ENCODE measurements at regions not wholly inside any gene's neighbourhood (a gene's known extent, or its start where the extent isn't known, plus 50 kb on each side); places are given as distances from the start of the nearest gene placed in this dataset.
"Not testable (repeated sequence)": the region's sequence is repeated elsewhere in the genome, so short reads cannot be mapped to it uniquely, and the experiment has no call there.

DNA sequence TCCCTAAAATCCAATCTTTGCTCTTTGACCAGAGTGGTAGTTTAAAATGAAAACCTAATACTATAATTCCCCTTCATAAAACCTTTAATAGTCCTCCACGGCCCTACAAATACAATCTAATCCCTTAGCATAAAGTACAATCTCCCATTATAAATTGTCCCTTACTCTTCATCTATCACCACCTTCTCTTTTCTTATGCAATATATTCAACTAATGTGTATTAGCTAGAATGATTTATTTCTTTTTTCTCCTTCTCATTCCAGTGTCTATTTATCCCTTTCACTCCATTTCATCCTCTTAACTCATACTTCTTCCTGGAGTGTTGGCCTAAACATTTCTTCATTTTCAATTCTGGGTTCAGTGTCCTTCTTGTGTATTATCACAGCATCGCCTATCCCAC, 872.1 kb upstream of the PCDH20 start:
- no peak for DNase-seq

DNA sequence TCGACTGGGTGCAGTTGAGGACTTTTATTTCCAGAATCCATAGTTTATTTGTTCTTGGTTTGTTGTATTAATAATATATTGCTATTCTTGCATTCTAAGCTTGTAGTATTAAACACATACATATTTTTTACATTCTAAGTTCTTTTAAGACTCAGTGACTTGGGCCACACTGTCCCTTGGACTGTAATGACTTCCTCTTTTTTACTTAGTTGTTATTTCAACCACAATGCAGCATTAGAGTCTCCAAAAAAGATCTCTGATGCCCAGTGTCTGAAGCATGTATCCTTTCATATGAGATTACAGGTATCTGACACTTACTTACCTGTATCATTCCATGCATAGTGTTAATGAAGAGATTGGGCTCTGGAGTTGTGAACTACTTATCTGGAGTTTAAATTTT, 864.9 kb upstream of the PCDH20 start:
- no peak for DNase-seq

DNA sequence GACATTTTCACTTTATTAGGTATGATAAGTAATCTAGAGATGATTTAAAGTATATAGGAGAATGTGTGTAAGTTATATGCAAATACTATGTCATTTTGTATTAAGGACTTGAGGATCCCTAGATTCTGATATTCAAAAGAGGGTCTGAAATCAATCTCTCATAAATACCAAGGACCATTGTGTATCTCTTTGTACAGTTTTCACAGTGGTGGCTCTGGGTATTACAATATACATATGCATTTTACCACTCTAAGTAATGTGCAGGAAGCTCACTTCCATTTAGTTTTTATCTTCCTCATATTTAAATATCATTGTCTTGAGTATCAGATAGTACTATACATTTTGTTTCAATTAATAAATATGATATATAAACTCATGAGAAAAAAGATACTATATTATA, 862.6 kb upstream of the PCDH20 start:
- DNase-seq, result no peak

DNA sequence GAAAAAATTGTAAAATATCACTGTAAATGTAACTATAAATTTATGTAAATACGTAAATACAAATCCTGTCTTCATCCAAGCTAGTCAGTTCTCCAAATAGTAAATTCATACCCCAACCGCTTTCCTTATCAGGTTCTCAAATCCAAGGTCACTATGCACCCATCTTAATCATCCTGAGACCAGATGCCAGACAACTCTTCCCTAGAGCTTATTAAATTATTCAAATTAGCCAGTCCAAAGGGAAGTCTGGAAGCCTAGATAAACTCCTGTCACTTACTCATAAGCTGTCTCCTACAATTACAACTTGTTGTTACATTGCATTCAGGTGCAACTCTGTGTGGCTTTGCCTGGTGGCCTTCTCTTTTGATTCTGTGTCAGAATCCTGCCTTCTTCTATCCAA, 836.1 kb upstream of the PCDH20 start:
- no peak for DNase-seq

DNA sequence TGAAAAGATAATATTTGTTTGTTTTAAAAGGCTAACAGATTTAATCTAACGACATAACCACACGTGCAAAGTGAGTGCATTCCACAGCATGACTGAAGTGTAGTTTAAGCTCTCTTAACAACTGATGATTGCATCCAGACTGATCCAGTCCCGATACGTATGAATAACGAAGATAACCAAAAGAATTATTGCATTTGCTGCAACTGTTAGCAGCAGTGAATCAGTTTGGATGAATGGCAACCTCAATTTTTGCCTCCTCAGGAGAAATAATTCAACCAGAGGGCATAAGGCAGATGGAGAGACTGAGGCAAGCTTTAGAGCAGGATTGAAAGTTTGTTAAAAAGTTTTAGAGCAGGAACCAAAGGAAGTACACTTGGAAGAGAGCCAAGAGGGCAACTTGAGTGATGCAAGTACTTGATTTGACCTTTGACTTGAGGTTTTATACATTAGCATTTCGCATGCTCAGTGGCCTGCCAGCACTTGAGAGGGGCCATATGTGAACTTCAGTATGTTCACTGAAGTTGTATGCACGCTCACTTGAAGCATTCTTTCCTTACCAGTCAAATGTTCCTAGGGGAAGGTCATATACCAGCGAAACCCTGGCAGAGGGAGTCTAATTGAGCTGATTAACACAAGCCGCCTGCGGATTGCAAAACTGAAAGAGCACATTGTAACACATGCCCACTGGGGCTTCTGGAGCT, 835.0 kb upstream of the PCDH20 start:
- DNase-seq, result no peak

DNA sequence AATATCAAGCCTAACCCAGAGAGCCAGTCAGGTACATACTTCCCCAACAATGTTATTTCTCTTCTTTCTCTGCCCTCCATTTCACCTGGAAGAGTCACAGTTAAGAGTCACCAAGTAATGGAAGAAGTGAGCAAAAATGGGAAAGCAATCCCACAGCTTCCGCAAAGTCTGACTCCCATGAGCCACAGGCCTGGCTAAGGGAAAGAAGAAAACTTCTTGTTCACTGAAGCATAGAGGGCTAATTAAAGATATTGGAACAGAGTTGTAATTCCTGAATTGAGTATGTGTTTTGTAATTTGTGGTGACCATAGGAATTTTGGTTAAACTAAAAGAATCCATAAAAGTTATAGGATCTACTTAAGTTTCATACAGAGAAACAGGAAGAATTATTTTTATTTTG, 830.9 kb upstream of the PCDH20 start:
- peak; percentile 32 for DNase-seq

DNA sequence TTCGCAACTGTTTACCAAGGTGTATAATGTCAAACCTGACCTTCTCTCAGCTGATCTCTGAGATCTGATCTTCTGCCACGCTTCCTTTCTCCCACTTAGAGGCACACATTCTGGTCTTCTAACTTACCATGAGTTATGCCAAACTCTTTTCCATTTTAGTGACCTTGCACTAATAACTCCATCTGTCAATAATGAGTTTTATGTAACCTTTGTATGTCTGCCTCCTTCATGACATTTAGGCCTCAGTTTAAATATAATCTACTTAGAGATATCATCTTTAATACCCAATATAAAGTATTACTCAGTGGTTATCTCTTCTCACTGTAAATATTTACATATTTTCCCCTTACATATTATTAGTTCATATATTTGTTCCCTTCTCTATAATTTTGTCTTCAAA, 827.5 kb upstream of the PCDH20 start:
- no peak for DNase-seq

DNA sequence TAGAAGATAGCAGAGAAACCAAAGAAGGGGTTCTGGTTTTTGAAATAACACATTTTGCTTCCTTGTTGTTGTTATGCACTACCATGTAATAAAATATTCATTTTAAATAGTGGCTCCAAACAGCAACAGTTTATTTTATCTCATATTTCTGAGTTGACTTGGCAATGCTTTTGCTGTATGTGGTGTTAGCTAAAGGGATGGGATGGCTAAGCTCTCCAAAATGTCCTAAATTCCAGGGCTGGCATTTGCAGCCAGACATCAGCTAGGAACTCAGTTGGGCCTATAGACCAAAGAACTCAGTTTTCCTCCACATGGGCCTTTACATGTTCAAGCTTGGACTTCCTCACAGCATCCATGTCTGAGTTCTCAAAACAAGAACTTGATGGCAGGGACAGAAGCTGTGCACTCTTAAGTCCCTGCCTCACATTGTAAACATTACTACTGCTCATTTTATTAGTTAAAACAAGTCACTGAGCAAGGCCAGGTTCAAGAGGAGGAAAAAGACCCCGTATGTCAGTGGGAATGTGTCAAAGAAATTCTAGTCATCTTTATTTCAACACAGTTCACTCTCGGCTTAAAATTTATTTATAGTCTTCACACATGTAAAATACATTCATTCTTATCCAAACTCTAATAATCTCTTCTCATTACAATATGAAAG, 819.3 kb upstream of the PCDH20 start:
- no peak for DNase-seq

DNA sequence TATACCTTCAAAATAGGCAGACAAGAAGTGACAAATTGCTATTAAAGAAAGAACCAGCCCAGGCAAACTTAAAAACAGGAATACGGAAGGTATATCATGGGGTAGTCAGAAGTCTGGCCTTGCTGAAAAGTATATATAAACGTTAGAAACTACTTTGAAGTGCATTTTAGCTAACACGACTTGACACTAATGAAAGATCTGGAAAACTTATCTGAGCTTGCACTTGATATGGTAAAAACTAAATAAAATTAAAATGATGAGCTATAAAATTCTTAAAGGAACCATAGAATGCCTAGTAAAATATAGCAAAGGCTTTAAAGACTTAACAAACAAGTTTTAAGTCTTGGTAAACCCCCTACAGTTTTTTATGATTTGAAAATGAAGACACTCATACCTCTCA, 795.3 kb upstream of the PCDH20 start:
- DNase-seq, result no peak

DNA sequence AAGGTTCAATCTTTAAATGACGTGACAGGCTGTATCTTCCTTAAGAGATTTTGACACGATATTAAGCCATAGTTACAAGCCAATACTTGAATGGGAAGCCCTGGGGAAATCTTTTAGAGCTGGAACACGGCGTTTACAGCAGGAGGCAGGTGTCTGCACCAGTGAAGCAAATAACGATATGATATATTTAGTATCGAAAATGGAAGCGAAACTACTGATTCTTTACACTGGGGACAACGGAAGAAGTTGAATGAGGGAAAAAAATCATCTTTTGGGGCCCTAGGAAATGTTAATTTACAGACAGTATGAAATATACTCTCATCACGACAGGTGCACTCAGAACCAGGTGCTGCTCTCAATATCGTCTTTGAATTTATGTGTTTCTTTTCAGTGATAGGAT, 793.9 kb upstream of the PCDH20 start:
- DNase-seq, result no peak

DNA sequence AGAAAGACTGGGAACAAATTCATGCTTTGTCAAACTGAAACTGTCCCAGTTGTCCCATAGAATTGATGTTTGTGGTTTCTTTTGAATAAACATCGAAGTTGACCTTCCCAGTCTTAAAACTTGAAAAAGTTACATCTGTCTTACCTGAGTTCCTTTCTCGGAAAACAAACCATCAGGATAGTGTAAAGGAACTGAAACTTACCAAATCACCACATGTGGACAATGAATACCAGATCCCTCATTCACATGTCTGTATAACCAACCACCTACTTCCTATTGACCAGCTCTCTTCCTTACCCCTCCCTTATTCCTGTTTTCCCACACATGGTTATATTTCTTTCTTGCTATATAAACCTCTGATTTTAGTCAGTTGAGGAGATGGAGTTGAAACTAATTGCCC, 791.7 kb upstream of the PCDH20 start:
- DNase-seq, result no peak

DNA sequence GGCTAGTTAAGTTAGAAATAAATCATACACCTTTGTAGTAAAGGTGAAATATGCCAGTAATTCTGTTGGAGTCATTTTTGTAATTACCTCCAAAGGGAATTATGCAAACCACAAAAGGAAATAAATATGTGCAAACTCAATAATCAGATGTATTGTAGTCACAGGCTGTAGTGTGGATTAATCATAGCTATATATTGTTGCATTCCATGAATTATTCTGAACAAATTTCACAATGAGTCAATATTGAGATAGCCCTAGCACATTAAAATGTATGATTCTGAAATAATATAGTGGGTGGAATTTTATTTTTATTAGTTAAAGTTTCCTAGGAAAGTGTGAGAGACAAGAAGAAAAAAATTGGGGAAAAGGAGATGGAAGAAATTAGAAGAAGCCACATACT, 790.5 kb upstream of the PCDH20 start:
- DNase-seq, result no peak

DNA sequence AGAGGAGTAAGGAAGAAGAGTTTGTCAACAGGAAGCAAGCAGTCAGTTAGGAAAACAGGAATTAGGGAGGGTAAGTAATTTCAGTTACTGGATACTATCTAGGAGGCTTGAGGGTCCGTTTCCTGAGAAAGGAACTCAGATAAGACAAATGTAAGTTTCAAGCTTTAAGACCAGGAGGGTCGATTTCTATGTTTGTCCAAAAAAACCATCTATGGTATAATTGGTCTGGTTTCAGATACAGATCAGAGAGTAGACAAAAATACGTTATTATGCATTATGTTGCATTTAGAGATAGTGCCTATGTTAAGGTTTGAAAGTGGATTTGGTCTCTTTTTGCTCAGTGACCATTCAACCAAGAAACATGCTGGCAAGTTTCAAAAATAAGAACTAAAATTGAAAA, 789.6 kb upstream of the PCDH20 start:
- no peak for DNase-seq

DNA sequence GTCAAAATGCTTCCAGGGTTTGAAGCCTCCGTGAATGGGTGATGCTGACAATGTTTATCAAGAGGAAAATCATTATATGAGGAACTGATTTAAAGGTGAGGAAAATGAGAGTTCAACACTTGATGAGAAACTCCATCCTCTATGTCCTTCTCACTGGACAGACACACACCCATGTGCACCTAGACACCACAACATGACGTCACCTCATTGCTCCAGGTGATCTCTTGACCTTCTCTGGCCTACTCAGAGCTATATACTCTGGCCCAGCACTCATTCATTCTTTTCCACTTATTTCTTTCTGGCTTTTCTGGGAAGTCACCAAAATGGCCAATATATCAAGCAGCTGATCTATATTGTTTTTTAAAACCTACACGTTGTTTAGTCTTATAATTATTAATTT, 778.7 kb upstream of the PCDH20 start:
- no peak for DNase-seq

DNA sequence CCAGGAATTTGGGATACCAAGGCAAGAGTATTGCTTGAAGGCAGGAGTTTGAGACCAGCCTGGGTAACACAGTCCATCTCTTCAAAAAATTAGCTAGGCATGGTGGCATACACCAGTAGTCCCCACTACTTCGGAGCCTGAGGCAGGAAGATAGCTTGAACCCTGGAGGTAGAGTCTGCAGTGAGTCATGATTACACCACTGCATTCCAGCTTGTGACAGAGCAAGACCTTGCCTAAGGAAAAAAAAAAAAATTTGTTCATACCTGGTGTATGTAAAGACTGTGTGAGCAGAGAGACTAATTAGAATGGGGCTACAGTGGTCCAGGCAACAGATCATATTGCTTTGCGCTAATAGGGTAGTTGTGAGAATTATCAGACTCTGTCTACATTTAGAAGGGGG, 778.3 kb upstream of the PCDH20 start:
- no peak for DNase-seq

DNA sequence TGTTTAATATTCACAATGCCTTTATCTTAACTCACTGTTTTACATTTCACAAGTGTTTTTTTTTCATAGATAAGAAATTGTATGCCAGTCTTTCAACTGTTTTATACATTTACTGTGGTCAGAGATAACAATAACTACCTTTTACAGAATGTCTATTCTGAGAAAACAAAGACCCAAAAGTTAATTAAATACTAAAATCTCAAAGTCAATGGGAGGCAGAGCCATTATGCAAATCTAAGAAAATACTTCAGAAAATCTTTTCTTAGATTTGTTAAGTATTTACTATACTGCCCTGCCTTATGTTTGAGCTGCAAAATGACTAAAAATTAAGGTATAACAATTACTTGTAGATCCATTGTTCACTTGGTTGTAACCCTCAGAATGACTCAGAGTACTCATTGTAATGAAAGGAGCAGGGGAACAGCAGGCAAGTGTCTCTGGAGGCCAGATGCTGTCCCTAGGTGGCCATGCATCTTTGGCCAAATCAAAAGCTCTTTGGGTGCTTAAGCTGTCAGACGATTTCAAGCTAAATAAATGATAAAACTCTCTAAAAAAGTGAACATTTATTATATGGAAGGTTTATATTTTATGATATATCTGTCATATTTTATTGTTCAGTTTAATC, 770.1 kb upstream of the PCDH20 start:
- no peak for DNase-seq

DNA sequence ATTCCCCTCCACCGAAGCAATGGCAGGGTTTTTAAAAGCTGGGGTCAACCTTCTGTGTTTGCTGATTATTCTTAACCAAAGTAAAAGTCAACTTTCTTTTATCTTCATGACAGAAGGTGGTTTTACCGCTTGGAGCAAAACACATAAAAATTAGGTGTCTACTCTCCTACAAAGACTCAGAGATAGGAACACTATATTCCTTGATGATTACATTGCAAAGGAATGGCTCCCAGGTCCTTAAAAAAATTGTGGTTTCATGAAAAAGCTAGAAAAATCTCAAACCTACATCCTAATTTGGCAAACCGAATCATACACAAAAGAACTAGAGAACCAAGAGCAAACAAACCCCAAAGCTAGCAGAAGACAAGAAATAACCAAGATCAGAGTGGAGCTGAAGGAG, 760.4 kb upstream of the PCDH20 start:
- DNase-seq, result no peak

DNA sequence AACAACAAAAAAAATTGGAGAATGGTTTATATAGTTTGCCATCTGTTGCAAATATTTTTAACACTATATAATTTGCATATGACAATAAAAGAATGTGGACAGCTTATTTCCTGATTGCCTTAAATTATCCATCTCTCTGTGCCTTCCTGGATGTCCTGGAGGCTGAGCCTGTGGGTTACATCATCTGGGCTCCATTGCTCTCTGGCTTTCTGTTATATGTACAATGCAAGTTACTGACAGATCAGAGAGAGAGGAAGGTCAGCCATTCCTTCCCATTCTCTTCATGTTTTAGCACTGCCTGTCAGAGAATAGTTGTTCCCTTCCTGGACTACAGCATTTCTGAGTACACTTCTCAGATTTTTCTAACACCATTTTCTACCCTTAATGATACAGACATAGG, 758.3 kb upstream of the PCDH20 start:
- no peak for DNase-seq

DNA sequence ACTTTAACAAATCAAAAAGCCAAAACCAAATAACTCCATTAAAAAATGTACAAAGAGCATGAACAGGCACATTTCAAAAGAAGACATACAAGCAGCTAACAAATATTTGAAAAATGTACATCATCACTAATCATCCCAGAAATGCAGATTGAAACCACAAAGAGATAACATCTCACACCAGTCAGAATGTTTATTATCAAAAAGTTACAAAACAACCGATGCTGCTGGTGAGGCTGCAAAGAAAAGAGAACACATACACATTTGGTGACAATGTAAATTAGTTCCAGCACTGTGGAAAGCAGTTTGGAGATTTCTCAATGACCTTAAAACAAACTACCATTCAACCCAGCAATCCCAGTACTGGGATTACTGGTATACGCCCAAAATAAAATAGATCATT, 756.0 kb upstream of the PCDH20 start:
- DNase-seq, result no peak

DNA sequence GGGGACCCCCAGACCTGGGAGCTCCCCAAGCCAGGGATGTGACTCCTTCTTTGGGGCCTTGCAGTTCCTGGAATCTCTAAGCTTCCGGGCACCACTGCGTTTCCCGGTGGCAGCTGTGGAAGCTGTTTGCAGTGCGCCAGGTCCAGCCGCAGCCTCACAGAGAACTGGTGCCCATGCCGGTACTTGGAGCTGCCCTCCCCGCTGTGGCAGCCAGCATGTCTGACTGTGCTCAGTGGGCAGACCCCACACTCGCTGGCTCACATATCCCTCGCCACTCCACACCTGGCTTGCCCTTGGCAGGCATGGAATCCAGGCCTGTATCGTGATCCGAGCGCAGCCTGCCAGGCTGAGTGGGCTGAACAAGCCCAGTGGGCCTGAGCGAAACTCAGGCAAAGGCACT, 753.2 kb upstream of the PCDH20 start:
- DNase-seq, result no peak

DNA sequence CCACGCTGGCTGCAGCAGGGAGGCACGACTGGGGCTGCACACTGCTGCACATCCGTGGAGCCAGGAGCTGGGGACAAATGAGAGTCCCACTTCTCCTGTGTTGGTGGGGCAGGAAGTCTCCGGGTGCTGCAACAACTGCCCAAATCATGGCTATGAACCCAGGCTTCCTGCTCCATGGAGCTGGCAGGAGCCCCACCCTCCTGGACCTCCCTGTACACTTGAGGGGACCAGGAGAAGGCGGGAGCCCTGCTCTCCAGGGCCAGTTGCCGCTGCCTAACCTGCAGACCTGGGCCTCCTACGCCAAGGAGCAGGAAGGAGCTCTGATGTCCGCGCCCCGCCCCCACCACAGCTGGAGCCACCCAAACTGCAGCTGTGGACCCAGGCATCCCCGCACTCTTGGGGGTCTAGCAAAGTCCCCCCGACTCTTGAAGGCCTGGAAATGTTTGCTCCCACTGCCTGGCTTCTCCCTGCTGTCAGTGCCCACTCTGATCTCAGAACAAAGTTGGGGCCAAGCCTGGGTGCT, 752.1 kb upstream of the PCDH20 start:
- DNase-seq, result no peak

DNA sequence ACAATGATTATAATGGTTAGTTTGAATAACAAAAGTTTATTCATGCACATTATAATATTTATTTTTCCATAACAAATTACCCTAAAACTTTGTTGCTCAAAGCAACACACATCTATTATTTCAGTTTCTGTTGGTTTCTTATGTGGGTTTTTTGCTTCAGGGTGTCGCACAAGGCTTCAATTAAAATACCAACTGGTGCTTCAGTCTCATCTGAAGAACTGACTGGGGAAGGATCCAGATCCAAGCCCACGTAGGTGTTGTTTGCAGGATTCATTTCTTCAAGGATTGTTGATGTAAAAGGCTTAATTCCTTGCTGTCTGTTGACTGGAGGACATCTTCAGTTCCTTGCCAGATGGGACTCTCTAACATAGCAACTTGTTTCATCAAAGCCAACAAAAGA, 747.2 kb upstream of the PCDH20 start:
- no peak for DNase-seq

DNA sequence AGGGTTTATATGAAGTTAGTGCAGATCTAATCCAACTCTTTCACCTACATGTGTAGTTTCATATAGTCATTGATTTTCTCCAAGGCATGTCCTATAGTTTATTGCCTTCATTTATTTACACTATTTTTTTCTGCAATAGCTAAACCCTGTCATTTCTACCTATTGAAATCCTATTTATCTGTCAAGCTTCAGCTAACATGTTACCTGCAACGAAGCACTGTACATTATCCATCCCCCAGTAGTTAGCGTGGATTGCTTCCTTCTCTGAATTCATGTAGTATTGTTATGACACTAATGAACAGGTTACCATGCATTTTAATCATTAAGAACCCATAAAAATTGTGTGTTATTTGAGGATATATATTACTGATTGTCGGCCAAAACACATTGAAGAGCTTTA, 742.9 kb upstream of the PCDH20 start:
- no peak for DNase-seq

DNA sequence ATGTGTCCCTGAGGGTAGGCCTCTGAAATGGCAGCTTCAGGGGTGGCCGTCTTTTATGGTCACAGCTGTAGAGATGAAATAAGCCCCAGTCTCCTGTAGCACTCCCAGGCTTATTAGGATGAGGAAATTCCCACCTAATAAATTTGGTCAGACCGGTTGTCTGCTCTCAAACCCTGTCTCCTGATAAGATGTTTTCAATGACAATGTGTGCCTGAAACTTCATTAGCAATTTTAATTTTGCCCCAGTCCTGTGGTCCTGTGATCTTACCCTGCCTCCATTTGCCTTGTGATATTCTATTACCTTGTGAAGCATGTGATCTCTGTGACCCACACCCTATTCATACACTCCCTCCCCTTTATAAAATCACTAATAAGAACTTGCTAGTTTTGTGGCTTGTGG, 736.1 kb upstream of the PCDH20 start:
- not testable (repeated sequence) for DNase-seq

DNA sequence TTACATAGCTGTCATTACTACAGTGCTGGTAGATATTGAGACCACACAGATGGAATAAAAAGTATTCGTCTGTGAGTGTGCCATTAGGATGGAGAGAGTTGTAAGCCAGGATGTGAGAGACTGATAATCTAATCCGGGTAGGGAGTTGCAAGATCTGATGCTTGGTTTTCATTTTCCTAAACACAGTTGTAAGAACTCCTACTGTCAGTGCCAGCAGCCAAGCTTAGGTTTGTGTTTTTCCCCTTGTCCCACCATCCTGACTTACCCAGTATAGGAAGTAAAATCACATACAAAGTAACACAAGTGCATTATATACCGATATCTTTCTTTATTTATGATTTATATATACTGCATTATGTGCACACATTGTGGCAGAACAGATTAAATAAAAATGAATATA, 726.4 kb upstream of the PCDH20 start:
- DNase-seq, result no peak

Measured in amniotic stem cell (primary cell).